B cell (primary cell): ENCODE measurements at regions not wholly inside any gene's neighbourhood (a gene's known extent, or its start where the extent isn't known, plus 50 kb on each side); places are given as distances from the start of the nearest gene placed in this dataset.

Experiments used
- ATAC-seq: fragments of 200-7000 bp; cut with Tn5 transposase; one replicate; pipeline ENCODE4 v1.10.0; 2021; ENCODE audit warnings: low read depth, mild to moderate bottlenecking, moderate number of reproducible peaks, moderate library complexity
- CTCF ChIA-PET: fragments of 350-600 bp; sonication (Branson Sonifier 250); formaldehyde crosslinking; loops from one replicate; lab custom pipeline; 2021; ENCODE audit warnings: antibody characterized with exemption, inconsistent platforms; lab: Charles Lee
- POLR2A ChIA-PET: fragments of 350-600 bp; sonication (Branson Sonifier 250); formaldehyde crosslinking; loops from one replicate; lab custom pipeline; 2021; ENCODE audit warnings: antibody characterized with exemption; lab: Charles Lee
- DNase-seq: peaks from one replicate; pipeline ENCODE4 v3.0.0; 2013
- H2AFZ ChIP-seq: 2 replicates; pipeline ENCODE4 v1.6.1; 2012; ENCODE audit warnings: mild to moderate bottlenecking, low read depth, low read length; ENCODE audit not compliant: insufficient read depth, poor library complexity, severe bottlenecking
- H3K27ac ChIP-seq, 2 donors: 1 replicate in 1 of 2; 2 replicates in 1 of 2; pipeline ENCODE4 v1.5.1; 2012 to 2013; ENCODE audit warnings: low read length in 2 of 2, mild to moderate bottlenecking in 2 of 2, moderate library complexity in 1 of 2
- H3K27me3 ChIP-seq, 4 experiments: fragments of 200-600 bp in 1 of 4; sonication (generic) in 1 of 4; replicated peaks in 1 of 4; 1 replicate in 2 of 4; 2 replicates in 2 of 4; pipeline versions ENCODE4 v1.6.1 to v1.7.0; 2013 to 2016; ENCODE audit warnings: low read length in 3 of 4, mild to moderate bottlenecking in 2 of 4, mixed read lengths in 1 of 4, moderate library complexity in 1 of 4; ENCODE audit not compliant: insufficient read depth in 4 of 4, control insufficient read depth in 3 of 4; ENCODE audit errors: control extremely low read depth in 1 of 4
- H3K36me3 ChIP-seq, 2 experiments: replicated peaks in 1 of 2; 1 replicate in 1 of 2; 2 replicates in 1 of 2; pipeline versions ENCODE4 v1.6.1 to v1.7.1; 2013; ENCODE audit warnings: low read length in 1 of 2; ENCODE audit not compliant: insufficient read depth in 2 of 2, control insufficient read depth in 1 of 2; ENCODE audit errors: control extremely low read depth in 1 of 2, extremely low read depth in 1 of 2
- H3K4me1 ChIP-seq, 2 donors: fragments of 200-600 bp in 1 of 2; sonication (generic) in 1 of 2; 1 replicate in 1 of 2; 2 replicates in 1 of 2; pipeline versions ENCODE4 v1.5.1 to v1.6.1; 2013 to 2017; ENCODE audit warnings: low read length in 2 of 2; ENCODE audit not compliant: control insufficient read depth in 2 of 2, insufficient read depth in 2 of 2
- H3K4me2 ChIP-seq: replicated peaks from 2 replicates; pipeline ENCODE3; 2012; ENCODE audit warnings: mild to moderate bottlenecking, low read depth, low read length; ENCODE audit not compliant: poor library complexity, severe bottlenecking
- H3K4me3 ChIP-seq, 5 experiments: fragments of 200-600 bp in 1 of 5; sonication (generic) in 1 of 5; 1 replicate in 3 of 5; 2 replicates in 2 of 5; pipeline versions ENCODE4 v1.5.1 to v1.7.0; 2011 to 2016; ENCODE audit warnings: low read length in 4 of 5, mild to moderate bottlenecking in 4 of 5, low read depth in 2 of 5, control low read depth in 1 of 5, moderate library complexity in 1 of 5; ENCODE audit not compliant: insufficient read depth in 1 of 5; ENCODE audit errors: control extremely low read depth in 1 of 5, extremely low read depth in 1 of 5
- H3K79me2 ChIP-seq: fragments of 200-600 bp; sonication (generic); one replicate; pipeline ENCODE4 v1.6.0; 2016; ENCODE audit warnings: low read length; ENCODE audit not compliant: control insufficient read depth, insufficient read depth
- H3K9ac ChIP-seq: fragments of 200-600 bp; sonication (generic); 2 replicates; pipeline ENCODE4 v1.6.1; 2017; ENCODE audit warnings: mild to moderate bottlenecking, low read length, moderate library complexity
- H3K9me3 ChIP-seq, 3 donors: one replicate each; pipeline versions ENCODE4 v1.6.1 to v1.7.1; 2013; ENCODE audit warnings: low read length in 2 of 3; ENCODE audit not compliant: control insufficient read depth in 2 of 3, insufficient read depth in 1 of 3; ENCODE audit errors: control extremely low read depth in 1 of 3
- H4K20me1 ChIP-seq: 2 replicates; pipeline ENCODE4 v1.6.0; 2012; ENCODE audit warnings: mild to moderate bottlenecking, low read length; ENCODE audit not compliant: insufficient read depth, control insufficient read depth, poor library complexity, severe bottlenecking
- H3K27ac Mint-ChIP-seq: one replicate; pipeline ENCODE4 v1.8.0; 2021; ENCODE audit warnings: mixed read lengths
- H3K27me3 Mint-ChIP-seq: one replicate; pipeline ENCODE4 v1.8.0; 2021; ENCODE audit warnings: mixed read lengths
- H3K4me1 Mint-ChIP-seq: one replicate; pipeline ENCODE4 v1.8.0; 2021; ENCODE audit warnings: mixed read lengths
- H3K4me3 Mint-ChIP-seq: one replicate; pipeline ENCODE4 v1.8.0; 2021; ENCODE audit warnings: mixed read lengths
- H3K9me3 Mint-ChIP-seq: one replicate; pipeline ENCODE4 v1.8.0; 2022; ENCODE audit warnings: mixed read lengths; ENCODE audit not compliant: insufficient read depth
- EZH2 ChIP-seq: IDR thresholded peaks from 2 replicates; pipeline ENCODE4 v1.6.1; 2012; ENCODE audit warnings: borderline replicate concordance, low read depth, mild to moderate bottlenecking, moderate library complexity, low read length; ENCODE audit not compliant: insufficient read depth, poor library complexity, severe bottlenecking
- WGBS: methylation state at CpG from one replicate; pipeline ENCODE4 v1.1.5; 2013; ENCODE audit warnings: missing lambda C conversion rate; ENCODE audit not compliant: insufficient coverage; 5-methylcytosine and 5-hydroxymethylcytosine counted together
- intact Hi-C: fragments of 100-400 bp; cut with micrococcal nuclease; formaldehyde crosslinking; loops from one replicate; pipeline ENCODE4 v1.10.0; 2022
- TF ChIP-seq, protein P1 (sequence below): fragments of 200-600 bp; IDR thresholded peaks from one replicate; pipeline ENCODE4 v1.8.0; 2022; ENCODE audit warnings: antibody characterized with exemption, mild to moderate bottlenecking

GRCh38 chr3:110454066-110454465, 617.5 kb upstream of the NECTIN3 start:
- Mint-ChIP-seq H3K4me3 (no peak overlapping the region), H3K4me1 (no peaks in the 10 kb centered on the region), H3K9me3 (no peaks in the 10 kb centered on the region), H3K27ac (no peak overlapping the region), H3K27me3 (no peaks in the 10 kb centered on the region)
- Histone ChIP-seq H3K9me3 (peaks cover 0 to 8% (median 0%) of the 10 kb centered on the region in 3 donors), H3K4me2 (no peak overlapping the region), H4K20me1 (no peaks in the 10 kb centered on the region), H3K27me3 (no peaks in the 10 kb centered on the region), H2AFZ (no peak overlapping the region), H3K4me1 (no peaks in the 10 kb centered on the region), H3K79me2 (no peaks in the 10 kb centered on the region), H3K27ac (no peak overlapping the region), H3K4me3 (no peak overlapping the region), H3K9ac (no peak overlapping the region), H3K36me3 (no peaks in the 10 kb centered on the region)
- ChIA-PET POLR2A (no interaction called here), CTCF (no interaction called here)
- intact Hi-C loops, result no loop called here
- ATAC-seq (no peak), DNase-seq (no peak)
- 83% methylated on average over 2 of the region's 4 CpGs for WGBS
- TF ChIP-seq, protein P1, sequence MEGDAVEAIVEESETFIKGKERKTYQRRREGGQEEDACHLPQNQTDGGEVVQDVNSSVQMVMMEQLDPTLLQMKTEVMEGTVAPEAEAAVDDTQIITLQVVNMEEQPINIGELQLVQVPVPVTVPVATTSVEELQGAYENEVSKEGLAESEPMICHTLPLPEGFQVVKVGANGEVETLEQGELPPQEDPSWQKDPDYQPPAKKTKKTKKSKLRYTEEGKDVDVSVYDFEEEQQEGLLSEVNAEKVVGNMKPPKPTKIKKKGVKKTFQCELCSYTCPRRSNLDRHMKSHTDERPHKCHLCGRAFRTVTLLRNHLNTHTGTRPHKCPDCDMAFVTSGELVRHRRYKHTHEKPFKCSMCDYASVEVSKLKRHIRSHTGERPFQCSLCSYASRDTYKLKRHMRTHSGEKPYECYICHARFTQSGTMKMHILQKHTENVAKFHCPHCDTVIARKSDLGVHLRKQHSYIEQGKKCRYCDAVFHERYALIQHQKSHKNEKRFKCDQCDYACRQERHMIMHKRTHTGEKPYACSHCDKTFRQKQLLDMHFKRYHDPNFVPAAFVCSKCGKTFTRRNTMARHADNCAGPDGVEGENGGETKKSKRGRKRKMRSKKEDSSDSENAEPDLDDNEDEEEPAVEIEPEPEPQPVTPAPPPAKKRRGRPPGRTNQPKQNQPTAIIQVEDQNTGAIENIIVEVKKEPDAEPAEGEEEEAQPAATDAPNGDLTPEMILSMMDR, result no peak
- no peak for TF ChIP-seq EZH2

DNA sequence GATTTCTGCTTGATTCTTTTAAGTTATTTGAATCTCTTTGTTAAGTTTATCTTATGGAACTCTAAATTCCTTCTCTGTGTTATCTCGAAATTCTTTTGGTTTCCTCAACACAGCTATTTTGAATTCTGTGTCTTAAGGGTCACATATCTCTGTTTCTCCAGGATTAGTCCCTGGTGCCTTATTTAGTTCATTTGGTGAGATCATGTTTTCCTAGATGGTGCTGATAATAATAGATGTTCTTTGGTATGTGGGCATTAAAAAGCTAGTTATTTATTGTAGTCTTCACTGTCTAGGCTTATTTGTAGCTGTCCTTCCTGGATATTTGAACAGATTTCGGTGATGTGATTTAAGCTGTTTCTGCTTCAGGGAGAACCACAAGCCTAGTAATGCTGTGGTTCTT, 615.6 kb upstream of the NECTIN3 start:
- no peak overlapping the region for H3K9ac ChIP-seq
- 100% methylated on average over 1 of the region's 2 CpGs for WGBS
- CTCF ChIA-PET, result no interaction called here
- no peak overlapping the region for H2AFZ ChIP-seq
- H3K4me1 ChIP-seq, result no peaks in the 10 kb centered on the region
- no peak for ATAC-seq
- Mint-ChIP-seq H3K4me1 (no peaks in the 10 kb centered on the region), H3K9me3 (no peaks in the 10 kb centered on the region), H3K27ac (no peak overlapping the region), H3K27me3 (no peaks in the 10 kb centered on the region), H3K4me3 (no peak overlapping the region)
- H3K27me3 ChIP-seq, result no peaks in the 10 kb centered on the region
- no peaks in the 10 kb centered on the region for H3K36me3 ChIP-seq
- intact Hi-C loops, result no loop called here
- TF ChIP-seq EZH2, result no peak
- no peak overlapping the region for H3K4me2 ChIP-seq
- POLR2A ChIA-PET, result no interaction called here
- peaks cover 0 to 8% (median 0%) of the 10 kb centered on the region in 3 donors for H3K9me3 ChIP-seq
- H3K4me3 ChIP-seq, result no peak overlapping the region
- no peaks in the 10 kb centered on the region for H3K79me2 ChIP-seq
- no peak for DNase-seq
- H3K27ac ChIP-seq, result no peak overlapping the region
- H4K20me1 ChIP-seq, result no peaks in the 10 kb centered on the region
